NOMO-1 treated with DMSO at 0.1 percent for 48 hours (cell line): ENCODE measurements at regions not wholly inside any gene's neighbourhood (a gene's known extent, or its start where the extent isn't known, plus 50 kb on each side); places are given as distances from the start of the nearest gene placed in this dataset.
"Not testable (repeated sequence)": the region's sequence is repeated elsewhere in the genome, so short reads cannot be mapped to it uniquely, and the experiment has no call there.

ENCODE experiments used
- DNase-seq: peaks from one replicate; lab custom pipeline; 2025; ENCODE audit not compliant: unreplicated experiment; lab: John Stamatoyannopoulos, UW

DNA sequence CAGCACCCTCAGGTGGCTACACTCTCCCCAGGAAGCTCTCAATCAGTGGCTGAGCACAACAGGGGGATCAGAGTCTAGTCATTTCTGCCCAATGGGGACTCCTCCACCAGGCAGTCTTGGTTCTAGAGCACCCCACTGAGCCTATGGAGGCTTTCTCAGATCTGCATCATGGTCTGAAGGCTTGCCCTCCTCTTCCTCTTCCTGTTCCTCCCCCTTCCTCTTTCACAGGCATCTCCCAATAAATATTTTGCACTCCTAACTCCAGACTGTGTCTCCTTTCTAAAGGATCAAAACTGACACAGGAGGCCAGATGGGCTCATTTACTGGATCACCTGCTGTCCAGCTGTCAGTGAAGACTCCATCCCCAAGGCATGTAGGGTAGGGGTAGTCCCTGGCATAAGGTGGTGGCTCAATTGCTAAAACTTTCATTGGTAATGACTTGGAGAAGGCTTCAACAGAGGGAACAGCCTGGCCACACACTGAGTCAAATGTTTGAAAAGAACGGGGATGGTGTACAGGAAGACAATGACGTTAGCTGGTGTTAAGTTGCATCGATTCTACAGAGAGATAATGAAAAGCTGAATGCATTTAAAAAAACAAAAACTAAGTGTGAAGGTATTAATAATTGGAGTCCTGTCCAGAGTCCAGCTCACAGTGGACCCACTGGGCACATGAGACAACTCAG, 84.2 kb upstream of the SLC2A1 start:
- peak; percentile 15 for DNase-seq

DNA sequence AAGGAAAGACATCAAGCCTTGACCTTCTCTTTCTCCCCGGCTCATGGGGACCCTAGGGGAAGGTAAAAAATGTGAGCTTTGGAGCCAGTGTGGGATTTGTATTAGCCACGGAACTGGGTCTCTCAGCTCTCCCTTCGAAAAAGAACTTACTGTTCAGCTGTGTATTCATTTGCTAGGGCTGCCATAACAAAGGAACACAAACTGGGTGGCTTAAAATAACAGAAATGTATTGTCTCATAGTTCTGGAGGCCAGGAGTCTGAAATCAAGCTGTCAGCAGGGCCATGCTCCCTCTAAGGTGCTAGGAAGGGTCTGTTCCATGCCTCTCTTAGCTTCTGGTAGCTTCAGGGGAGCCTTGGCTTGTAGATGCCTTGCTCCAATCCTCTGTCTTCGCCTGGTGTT, 83.5 kb upstream of the SLC2A1 start:
- DNase-seq = no peak

- DNase-seq = no peak
Observed at GRCh38 chr1:43041591-43041990, 82.9 kb upstream of the SLC2A1 start.

GRCh38 chr1:43039228-43040055, 80.8 kb upstream of the SLC2A1 start:
- DNase-seq = no peak

- no peak for DNase-seq
Observed at GRCh38 chr1:43038232-43038935, 79.7 kb upstream of the SLC2A1 start.

- DNase-seq = no peak
Observed at GRCh38 chr1:43037466-43037865, 78.8 kb upstream of the SLC2A1 start.

DNA sequence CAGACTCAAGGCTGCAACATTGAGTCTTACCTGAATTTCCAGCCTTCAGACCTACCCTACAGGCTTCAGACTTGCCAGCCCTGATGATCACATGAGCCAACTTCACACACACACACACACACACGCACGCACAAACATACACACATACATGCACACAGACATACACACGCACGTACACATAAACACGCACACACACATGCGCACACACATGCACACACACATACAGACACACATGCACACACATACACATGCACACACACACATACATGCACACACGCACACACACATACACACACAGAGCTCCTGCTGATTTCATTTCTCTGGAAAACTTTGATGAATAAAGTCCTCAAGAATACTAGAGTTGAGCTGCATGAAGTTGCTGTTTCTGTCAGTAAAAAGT, 78.3 kb upstream of the SLC2A1 start:
- DNase-seq = no peak

- no peak for DNase-seq
Observed at GRCh38 chr1:43035821-43036741, 77.4 kb upstream of the SLC2A1 start.

DNA sequence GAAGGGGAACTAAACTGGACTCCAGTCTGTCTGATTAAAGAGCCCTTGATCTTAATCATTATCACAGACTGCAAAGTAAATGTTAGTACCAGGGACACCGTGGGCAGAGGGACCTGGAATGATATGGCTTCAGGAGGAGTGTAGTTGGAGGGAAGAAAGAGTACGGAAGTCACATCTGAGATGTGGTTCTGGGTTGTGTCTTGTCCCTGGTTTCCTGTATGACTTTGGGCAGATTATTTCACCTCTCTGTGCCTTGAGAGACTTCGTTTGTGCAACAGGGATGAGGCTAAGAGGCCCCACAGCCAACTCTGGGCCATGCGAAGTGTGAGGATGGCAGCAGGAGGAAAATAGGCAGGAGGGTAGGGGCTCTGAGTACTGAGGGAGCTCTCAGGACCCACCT, 76.1 kb upstream of the SLC2A1 start:
- no peak for DNase-seq

- DNase-seq = no peak
Observed at GRCh38 chr1:43034195-43034658, 75.6 kb upstream of the SLC2A1 start.

- no peak for DNase-seq
Observed at GRCh38 chr1:43031316-43032203, 72.9 kb upstream of the SLC2A1 start.

GRCh38 chr1:43024905-43025304, 66.2 kb upstream of the SLC2A1 start:
- no peak for DNase-seq

GRCh38 chr1:43021547-43022474, 63.1 kb upstream of the SLC2A1 start:
- DNase-seq = no peak

GRCh38 chr1:43019226-43019625, 60.6 kb upstream of the SLC2A1 start:
- DNase-seq = no peak

- no peak for DNase-seq
Observed at GRCh38 chr1:43018121-43018520, 59.5 kb upstream of the SLC2A1 start.

- no peak for DNase-seq
Observed at GRCh38 chr1:43015269-43015668, 56.6 kb upstream of the SLC2A1 start.

DNA sequence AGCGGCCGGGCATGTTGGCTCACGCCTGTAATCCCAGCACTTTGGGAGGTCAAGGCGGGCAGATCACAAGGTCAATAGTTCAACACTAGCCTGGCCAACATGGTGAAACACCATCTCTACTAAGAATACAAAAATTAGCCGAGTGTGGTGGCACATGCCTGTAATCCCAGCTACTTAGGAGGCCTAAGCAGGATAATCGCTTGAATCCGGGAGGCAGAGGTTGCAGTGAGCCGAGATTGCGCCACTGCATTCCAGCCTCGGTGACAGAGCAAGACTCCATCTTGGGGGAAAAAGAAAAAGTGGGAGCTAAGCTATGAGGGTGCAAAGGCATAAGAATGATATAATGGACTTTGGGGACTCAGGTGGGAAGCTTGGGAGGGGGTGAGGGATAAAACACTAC, 55.9 kb upstream of the SLC2A1 start:
- not testable (repeated sequence) for DNase-seq

- DNase-seq = no peak
Observed at GRCh38 chr1:43011020-43011419, 52.4 kb upstream of the SLC2A1 start.

DNA sequence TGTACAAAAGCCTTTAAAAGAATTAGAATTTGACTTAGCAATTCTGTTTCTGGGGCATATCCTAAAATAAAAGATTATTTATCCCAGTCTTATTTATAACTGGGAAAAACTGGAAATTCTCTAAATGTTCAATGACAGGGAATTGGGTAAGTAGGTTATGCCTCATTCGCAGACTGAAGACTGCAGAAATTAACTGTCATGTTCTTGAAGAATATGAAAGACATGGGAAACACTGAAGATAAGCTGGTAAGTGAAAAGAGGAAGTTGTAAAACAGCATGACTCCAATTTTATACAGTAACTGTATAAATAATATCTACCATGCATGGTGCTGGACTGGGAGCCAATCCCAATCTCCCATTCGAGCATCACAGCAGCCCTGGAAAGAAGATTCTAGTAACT, 50.6 kb upstream of the SLC2A1 start:
- DNase-seq = peak; percentile 76
